GM21723 (cell line): ENCODE measurements at regions not wholly inside any gene's neighbourhood (a gene's known extent, or its start where the extent isn't known, plus 50 kb on each side); places are given as distances from the start of the nearest gene placed in this dataset.
"Not testable (repeated sequence)": the region's sequence is repeated elsewhere in the genome, so short reads cannot be mapped to it uniquely, and the experiment has no call there.

Experiments
- ATAC-seq: cut with Tn5 transposase; IDR thresholded peaks from one replicate; pipeline ENCODE4 v1.9.1; 2021; ENCODE audit warnings: mild to moderate bottlenecking, moderate library complexity; ENCODE audit not compliant: unreplicated experiment

DNA sequence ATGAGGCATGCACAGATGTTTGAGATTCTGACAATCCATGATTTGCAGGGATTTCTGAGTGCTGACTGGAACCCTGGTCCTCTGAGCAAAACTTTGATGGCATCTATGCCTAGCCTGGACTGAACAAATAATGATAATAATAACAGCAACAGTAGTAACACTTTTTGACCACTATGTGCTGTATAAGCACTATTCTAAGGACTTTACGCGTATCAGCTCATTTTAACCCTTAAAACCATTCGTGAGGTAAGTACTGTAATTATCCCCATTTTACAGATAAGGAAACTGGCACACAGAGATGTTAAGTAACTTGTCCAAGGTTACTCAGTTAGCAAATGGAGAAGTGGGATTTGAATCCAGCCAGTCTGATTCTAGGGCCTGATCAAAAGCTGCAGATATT is 168.4 kb downstream of the C11orf91 start:
- ATAC-seq: no peak

DNA sequence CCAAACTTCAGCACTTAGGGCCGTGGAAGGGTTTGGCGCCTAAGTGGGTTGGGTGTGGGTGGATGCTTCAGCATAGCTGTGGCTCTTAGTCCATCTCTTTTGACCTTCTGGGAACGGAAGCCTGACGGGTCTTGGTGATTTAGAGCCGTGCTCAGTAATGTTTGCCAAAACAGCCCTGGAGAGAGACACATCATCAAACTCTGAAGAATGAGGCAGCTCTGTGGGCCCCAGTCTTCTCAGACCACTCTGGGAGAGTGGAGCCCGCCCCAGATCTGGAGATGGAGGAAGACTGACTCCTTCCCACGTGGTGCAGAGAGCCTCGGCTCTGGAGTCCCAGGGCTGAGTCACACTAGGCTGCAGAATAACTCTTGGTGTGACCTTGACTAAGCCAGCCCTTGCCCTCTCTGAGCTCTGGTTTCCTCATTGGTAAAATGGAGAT is 168.9 kb downstream of the C11orf91 start:
- no peak for ATAC-seq

DNA sequence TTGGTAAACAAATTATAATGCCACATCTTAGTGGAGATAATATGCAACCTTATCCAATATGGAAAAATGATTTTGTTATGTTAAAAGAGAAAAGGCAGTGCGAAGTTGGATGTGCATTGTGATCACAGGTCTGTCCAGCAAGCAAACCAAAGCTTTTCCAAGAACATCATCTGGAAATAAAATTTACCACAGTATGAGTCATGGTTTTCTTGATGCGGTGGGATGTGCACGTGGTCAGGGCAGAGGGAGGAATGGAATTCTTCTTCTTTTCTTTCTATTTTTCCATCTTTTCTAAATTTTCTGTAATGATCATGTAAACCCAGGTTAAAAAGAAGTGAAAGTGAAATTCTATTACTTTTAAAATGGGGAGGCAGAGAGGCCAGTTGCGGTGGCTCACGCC is 169.8 kb downstream of the C11orf91 start:
- ATAC-seq: no peak

DNA sequence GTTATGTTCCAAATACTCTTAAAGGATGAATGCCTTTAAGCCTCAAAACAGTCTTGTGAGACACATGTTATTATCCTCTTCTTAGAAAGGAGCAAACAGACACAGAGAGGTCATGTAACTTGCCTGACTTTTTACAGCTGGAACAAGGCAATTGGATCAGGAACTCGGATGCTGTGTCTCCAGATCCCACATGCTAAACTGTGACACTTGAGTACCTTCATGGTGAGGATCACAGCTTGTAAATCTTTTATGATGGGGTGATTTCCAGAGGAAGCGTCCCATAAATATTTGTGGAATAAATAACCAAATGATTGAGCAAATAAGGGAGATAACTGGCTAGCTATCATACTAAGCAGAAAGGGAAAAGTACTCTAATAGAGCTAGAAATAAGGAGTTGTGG is 171.2 kb downstream of the C11orf91 start:
- ATAC-seq: no peak

DNA sequence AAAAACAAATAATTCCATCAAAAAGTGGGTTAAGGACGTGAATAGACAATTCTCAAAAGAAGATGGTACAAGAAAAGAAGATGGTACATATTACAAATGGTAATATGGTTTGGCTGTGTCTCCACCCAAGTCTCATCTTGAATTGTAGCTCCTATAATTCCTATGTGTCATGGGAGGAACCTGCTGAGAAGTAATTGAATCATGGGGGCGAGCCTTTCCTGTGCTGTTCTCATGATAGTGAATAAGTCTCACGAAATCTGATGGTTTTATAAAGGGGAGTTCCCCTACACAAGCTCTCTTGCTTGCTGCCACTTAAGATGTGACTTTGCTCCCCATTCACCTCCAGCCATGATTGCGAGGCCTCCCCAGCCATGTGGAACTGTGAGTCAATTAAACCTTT is 172.9 kb downstream of the C11orf91 start:
- not testable (repeated sequence) for ATAC-seq

DNA sequence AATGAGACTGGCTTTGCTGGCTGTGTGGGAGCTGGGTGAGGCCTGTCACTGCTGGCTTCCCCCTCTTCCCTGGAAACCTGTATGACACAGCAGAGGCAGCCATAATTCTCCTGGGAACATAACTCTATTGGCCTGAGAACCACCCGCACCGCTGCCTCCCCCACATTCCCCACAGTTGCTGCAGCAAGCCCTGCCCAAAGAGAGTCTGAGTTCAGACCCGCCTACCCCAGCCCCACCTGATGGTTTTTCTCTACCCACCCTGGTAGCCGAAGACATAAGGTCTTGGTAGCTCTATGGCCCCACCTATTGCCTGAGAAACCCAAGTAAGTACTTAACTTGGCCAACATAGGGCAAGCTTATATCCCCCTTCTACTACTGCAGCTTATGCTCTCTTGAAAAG is 174.8 kb downstream of the C11orf91 start:
- no peak for ATAC-seq

DNA sequence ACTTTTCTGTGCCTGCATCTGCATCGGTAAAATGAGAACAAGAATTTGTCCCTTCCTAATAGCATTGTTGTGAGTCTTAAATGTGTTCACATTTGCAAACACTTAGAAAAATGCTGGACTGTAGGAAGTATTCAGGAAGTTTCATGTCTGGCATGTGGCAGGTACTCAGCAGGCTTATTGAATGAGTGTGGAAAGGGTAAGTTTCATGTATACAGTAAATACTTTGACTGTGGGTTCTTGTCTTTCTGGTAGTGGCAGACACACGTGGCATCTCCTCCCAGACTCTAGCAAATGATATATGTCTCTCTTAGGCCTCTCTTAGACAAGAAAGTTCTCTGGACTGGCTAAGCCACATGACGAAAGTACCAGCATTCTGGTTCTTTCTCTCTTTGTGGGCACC is 179.2 kb downstream of the C11orf91 start:
- no peak for ATAC-seq

DNA sequence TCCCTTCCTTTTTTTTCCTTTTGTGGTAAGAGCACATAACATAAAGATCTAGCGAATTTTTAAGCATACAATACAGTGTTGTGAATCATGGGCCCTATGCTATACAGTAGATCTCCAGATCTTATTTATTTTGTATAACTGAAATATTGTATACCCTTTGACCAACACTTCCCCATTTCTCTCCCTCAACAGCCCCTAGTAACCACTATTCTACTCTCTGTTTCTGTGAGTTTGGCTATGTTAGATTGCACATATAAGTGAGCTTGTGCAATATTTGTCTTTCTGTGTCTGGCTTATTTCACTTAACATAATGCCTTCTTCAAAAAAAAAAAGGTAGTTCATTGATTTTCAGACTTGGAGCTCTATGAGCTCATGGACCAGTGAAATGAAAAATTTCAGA is 180.5 kb downstream of the C11orf91 start:
- ATAC-seq: no peak

DNA sequence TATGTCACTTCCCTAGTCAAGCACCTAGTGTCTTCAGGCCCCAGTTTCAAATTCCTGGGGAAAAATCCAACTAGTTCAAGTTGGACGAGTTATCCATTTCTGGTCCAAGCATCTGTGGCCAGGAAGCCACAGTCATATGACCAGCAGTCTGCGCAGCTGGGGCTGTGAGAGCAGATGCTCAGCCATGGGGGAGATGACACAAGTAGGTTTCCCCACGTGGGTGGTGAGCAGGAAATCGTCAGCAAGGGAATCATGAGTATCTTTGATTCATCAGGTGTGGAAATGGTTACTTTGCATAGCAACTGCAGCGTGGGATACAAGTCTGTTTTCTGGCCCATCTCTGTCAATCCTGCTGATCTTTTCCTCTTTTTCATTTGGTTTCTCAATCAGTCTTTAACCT is 185.3 kb downstream of the C11orf91 start:
- no peak for ATAC-seq

DNA sequence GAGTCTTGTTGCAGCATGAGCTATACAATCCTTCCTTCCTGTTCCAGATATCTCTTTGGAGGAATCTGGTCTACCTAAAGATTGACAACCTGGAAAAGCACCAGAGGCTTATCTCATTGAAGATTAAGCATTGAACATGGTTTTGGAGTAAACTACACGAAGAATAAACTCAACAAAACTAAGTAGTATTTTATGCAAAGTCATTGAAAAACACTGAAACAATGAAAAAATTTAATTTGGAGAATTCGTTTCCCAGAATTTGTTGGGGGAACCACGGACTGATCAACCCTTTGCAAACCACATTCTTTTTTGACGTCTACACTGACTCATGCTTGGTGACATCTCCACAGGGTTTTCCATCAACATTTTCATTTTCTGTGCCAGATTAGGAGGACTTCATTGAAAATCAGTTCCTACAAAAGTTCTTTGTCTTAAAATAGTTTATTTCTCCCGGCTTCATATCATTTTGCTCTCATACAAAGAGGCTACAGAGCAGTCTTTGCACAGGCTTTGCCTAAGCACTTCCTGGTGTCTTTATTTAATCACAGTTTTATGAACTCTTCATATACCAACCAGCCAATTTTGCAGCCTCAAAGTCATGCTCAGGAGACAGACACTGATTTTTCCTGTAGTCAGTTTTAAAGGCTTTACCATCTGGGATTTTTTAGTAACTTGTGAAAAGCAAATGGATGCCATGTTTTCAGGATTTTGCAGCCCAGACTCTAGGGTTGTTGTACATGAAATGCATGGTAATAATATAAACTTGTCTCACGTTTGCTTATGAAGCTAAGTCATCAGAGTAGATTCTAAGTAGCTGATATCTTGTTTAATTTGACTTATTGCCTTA is 186.3 kb downstream of the C11orf91 start:
- ATAC-seq: no peak

DNA sequence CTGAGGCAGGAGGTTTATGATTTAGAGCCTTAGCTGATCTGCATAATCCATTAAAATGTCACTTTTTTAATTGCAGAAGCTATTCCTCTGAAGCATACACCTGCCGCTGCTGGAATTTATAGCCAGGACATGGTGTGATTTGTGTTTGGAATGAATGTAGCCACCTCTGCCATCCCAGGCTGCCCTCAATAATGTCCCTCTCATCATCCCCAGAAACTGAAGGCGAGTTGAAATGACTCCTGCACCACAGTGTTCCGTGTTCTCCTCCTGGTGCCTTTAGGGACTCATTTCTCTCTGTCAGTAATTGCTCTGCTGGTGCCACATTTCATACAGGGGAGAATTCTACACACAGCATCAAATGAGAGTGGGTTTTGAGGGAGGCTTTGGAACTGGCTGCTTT is 191.0 kb downstream of the C11orf91 start:
- ATAC-seq: no peak

DNA sequence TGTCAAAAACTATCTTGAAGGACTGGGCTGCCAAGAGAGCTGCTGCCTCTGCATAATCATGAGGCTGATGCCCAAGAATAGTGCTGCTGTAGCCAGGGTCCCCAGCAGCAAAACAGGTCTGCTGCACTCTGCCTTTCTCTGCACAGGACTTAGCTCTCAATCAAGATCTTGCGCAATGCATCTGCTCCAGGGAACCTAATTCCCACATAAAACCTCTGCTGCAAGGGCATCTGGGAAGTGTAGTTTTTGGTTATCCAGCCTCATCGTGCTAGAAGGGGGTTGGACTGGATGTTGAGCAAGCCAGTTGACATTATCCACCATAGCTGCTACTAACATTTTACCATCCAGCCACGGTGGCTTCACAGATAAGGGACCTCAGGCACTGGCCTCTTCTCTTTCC is 192.7 kb downstream of the C11orf91 start:
- no peak for ATAC-seq

DNA sequence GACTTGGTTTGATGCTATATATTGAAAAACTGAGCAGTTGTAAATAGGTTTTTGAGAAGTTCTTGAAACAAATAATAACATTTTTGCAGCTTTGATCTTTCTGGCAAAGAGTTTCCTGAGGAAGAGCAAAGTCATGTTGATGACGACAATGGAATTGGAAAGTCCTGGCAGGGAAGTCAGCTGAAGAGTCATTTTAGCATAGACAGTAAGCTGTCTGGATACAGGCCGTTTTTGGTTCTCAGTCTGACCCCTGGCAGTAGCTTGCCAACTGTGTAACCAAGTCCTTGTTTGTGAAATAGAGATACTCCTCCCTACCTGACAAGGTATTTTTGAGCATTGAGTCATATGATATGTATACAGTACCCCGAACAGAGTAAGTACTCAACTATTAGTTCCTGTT is 193.3 kb downstream of the C11orf91 start:
- ATAC-seq: no peak

DNA sequence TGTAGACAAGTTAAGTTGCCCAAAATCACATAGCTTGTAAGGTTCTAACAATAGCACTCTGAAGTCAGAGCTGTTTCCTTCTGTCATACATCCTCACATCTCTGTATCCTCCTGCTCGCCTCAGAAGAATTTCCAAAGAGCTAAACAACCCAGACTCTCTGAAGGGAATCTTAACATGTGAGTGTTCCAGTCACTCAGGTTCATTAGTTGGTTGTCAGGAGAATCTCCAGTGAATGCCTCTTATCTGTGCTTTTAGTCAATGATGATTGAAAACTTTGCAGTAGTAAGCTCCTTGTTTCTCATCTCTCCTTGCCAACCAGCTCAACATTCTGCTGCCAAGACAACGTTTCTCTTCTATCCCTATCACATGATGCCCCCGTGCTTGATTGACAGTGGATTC is 195.5 kb downstream of the C11orf91 start:
- ATAC-seq: no peak

DNA sequence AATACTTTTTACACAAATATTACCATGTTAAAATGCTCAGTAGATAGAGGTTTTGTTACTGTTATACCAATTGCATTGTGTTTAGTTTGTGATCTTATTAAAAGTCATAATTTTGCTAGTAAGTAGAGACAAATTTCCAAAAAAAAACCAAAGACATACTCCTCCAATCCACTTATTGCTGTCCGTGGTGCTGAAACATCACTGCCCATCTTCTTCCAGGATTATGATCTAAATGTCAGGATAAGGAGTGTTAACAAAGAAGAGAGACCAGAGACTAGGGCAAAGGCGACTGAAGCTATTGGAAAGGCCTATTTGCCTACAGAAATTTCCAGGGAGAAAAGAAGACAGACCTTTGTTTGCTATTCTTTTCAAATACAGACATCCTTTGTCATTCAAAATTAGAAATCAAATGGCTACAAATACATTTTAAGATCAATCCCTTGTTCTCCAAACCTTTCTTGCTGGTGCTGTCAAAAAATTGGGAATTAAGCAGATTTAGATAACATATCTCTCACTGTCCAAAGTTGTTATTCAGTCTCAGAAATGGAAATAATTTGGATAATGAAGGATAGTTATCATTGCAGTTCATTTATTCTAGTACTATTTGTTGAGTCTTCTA is 199.7 kb downstream of the C11orf91 start:
- ATAC-seq: no peak

DNA sequence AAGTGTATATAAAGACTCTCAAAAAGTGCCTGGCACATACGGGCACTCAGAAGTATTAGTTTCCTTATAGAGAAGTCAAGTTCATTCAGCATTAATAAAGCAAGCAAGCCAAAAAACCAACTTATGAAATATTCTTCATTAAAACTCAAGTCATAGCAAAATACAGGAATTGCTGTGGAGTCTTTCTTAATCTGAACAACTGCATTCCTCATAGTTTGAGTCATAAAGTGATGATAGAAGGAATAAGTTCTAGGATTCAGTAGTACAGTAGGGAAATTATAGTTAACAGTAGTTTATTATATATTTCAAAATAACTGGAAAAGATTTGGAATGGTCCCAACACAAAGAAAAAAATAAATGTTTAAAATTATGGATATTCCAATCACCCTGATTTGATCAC is 200.3 kb downstream of the C11orf91 start:
- ATAC-seq: no peak

DNA sequence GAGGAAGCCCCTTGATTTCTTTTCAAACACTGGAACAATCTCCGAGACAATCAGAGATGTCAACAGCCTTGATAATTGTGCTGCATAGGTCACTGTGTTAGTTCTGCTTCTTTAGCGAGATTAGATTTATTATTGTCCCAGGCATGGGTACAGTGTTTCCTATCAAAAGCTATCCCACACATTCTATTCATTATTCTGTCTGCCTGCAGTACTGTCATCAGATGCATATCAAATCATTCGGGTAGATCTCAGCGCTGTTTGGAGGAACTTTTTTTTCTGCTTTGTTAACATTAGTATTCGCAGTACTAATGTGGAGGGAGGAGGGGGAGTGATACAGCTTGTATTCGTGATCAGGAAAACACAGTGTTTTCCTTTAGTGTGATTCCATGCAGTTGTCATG is 208.0 kb downstream of the C11orf91 start:
- ATAC-seq: no peak

DNA sequence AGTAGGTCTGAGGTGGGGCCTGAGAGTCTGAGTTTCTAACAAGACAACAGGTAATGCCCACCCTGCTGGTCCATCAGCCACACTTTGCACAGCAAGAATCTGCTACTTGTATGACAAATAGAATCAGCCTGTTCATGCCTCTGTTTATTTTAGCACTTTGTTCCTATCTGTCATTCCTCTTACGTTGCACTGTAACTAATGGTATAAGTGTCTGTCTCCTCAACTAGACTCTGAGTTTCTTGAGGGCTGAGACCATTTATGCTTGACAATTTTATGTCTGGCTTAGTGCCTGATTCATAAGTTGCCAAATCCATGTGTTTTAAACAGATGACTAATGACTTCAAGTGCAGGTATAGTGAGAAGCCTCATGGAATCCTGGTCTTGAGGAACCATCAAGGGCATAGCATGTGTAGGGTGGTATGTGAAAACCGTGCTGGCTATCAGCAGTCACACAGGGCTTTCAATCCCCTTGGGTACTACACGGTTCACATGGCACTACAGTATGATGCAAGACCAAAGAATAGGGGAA is 209.7 kb downstream of the C11orf91 start:
- ATAC-seq: no peak

DNA sequence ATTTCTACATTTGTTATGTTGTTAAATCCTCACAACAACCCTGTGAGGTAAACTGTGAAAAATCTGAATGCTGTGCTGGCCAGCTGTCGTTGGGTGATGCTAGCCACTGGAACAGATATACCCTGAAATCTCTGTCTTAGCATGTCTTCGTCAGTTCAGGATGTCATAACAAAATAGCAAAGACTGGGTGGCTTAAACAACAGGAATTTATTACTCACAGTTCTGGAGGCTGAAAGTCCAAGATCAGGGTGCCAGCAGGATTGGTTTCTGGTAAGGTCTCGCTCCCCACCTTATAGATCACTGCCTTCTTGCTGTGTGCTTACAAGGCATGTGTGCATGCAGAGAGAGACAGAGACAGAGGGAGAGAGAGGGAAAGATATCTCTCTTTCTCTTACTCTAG is 211.7 kb downstream of the C11orf91 start:
- ATAC-seq: no peak

DNA sequence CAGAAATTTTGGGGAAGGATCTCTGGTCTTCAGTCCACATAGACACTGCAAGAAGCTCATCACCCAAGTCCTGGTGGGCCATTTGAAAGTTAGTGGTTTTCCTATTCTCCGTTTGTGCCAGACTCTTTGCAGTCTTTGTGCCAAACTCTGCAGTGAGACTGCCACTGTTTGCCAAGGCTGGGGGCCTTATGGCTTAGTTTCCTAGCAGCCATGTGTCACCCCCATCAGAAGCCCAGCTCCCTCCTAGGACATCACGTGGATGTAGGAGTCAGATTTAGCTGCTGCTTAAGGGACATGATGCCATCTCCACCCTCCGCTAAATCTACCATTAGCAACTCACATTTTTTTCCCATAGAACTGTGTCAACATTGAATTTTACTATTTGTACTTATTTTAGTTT is 220.0 kb downstream of the C11orf91 start:
- no peak for ATAC-seq

DNA sequence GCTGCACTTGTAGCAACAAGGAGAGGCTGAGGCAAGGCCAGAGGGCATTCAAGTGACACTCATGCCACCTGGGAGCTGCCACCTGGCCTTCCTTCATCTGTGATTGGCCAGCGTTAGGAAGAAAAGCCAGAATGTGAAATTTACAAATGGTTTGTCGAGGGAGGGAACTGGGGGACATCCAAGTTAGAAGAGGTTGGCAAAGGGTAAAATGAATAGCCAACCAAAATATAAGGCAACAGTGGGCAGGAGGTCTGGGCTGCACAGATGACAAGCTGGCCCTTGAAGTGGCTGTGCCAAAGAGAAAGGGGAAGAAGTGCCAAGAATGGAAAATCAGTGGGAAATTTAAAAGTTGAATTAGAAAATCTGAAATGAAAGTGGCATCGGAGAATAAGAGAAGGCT is 221.4 kb downstream of the C11orf91 start:
- ATAC-seq: no peak

DNA sequence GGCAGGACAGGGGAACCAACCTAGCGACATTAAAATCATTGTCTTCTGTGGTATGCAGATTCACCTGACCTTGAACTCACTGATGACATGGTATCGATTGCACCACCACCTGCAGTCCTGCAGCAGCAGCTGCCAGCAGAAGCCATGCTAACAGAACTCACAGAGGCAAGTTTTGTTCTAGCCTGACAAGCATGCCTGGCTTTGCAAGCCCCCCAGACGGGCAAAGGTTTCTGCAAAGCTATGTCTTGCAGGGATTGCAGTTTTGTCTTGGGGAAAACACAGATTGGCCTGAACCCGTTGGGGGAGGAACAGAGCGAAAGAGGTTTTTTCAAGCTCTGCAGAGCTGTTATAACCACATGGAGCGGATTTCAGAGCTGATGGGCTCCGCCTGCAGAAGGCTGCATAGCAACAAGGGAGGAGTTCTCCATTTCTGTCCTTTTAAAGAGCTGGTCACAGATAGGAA is 221.0 kb downstream of the HIPK3 start:
- ATAC-seq: no peak
